ENCODE measurements at regions not wholly inside any gene's neighbourhood (a gene's known extent, or its start where the extent isn't known, plus 50 kb on each side); places are given as distances from the start of the nearest gene placed in this dataset.

- ChIA-PET CTCF (interaction anchor here (0.9 to 1.9 kb wide), 3 partner anchors 37 to 83 kb away, joined by 3 to 8 read pairs (median 6); no protein-coding TSS in a partner anchor), POLR2A (no interaction called here)
- Histone ChIP-seq H3K27me3 (ENCODE audit: control insufficient read depth in 2 of 2, insufficient read depth in 2 of 2, low read length in 2 of 2) (peaks cover 0 to 12% of the 10 kb centered on the region in 2 experiments), H3K79me2 (ENCODE audit: control insufficient read depth, insufficient read depth, low read length) (no peaks in the 10 kb centered on the region), H3K4me3 (replicated peaks in 1 of 3; ENCODE audit: insufficient read depth in 1 of 3, low read depth in 1 of 3, low read length in 3 of 3) (peak overlapping the region in 2 of 3 experiments; percentile 21 to 46), H3K9me1 (replicated peaks; ENCODE audit: control insufficient read depth, extremely low read depth, insufficient read depth, low read length) (no peaks in the 10 kb centered on the region), H3K4me2 (ENCODE audit: insufficient read depth, low read length) (peak overlapping the region; percentile 57), H4K20me1 (replicated peaks; ENCODE audit: control insufficient read depth, extremely low read depth, insufficient read depth, low read length) (no peaks in the 10 kb centered on the region), H2AFZ (ENCODE audit: low read depth, low read length) (peak overlapping the region; percentile 32), H3K9me3 (replicated peaks; ENCODE audit: control insufficient read depth, insufficient read depth, low read length) (no peaks in the 10 kb centered on the region), H3K36me3 (ENCODE audit: control insufficient read depth in 2 of 2, extremely low read depth in 1 of 2, insufficient read depth in 2 of 2, low read length in 2 of 2) (no peaks in the 10 kb centered on the region), H3K4me1 (ENCODE audit: control insufficient read depth, extremely low read depth, insufficient read depth, low read length) (peaks cover 16% of the 10 kb centered on the region), H3K9ac (replicated peaks; ENCODE audit: extremely low read depth, insufficient read depth, low read length) (no peak overlapping the region), H3K27ac (ENCODE audit: insufficient read depth, low read depth, low read length) (no peak overlapping the region)
- intact Hi-C loops (cut with micrococcal nuclease) (no loop called here), dilution Hi-C loops (cut with MboI; ENCODE audit: extremely low pct_ligation_motif_present, low sequenced_read_pairs) (no loop called here)
- FAIRE-seq (peak; percentile 77), DNase-seq (ENCODE audit: low read depth, low spot score) (peak; percentile 67)
- no TSS peak for BruUV-seq (replicated peaks)
- no peak for TF ChIP-seq CTCF (IDR thresholded peaks at IDR 0.05; ENCODE audit: extremely low read depth in 1 of 2, insufficient read depth in 1 of 2, low read depth in 1 of 2, low read length in 2 of 2)
- TF ChIP-seq JUN (IDR thresholded peaks at IDR 0.05; ENCODE audit: borderline replicate concordance, insufficient read depth, insufficient read length, low read depth): no peak
Observed at GRCh38 chr10:93199191-93199751, 125.6 kb downstream of the CYP26A1 start.

- FAIRE-seq: no peak
- CTCF ChIA-PET: no interaction called here
- intact Hi-C loops (cut with micrococcal nuclease) (no loop called here), dilution Hi-C loops (cut with MboI; ENCODE audit: extremely low pct_ligation_motif_present, low sequenced_read_pairs) (no loop called here)
- Histone ChIP-seq H3K9ac (replicated peaks; ENCODE audit: extremely low read depth, insufficient read depth, low read length) (no peak overlapping the region), H3K9me3 (replicated peaks; ENCODE audit: control insufficient read depth, insufficient read depth, low read length) (no peaks in the 10 kb centered on the region), H3K27me3 (ENCODE audit: control insufficient read depth in 2 of 2, insufficient read depth in 2 of 2, low read length in 2 of 2) (peaks cover 0 to 1% of the 10 kb centered on the region in 2 experiments), H4K20me1 (replicated peaks; ENCODE audit: control insufficient read depth, extremely low read depth, insufficient read depth, low read length) (no peaks in the 10 kb centered on the region), H3K27ac (ENCODE audit: insufficient read depth, low read depth, low read length) (no peak overlapping the region), H3K4me1 (ENCODE audit: control insufficient read depth, extremely low read depth, insufficient read depth, low read length) (no peaks in the 10 kb centered on the region), H3K4me3 (replicated peaks in 1 of 3; ENCODE audit: insufficient read depth in 1 of 3, low read depth in 1 of 3, low read length in 3 of 3) (no peak overlapping the region), H2AFZ (ENCODE audit: low read depth, low read length) (no peak overlapping the region), H3K79me2 (ENCODE audit: control insufficient read depth, insufficient read depth, low read length) (no peaks in the 10 kb centered on the region), H3K4me2 (ENCODE audit: insufficient read depth, low read length) (no peak overlapping the region), H3K36me3 (ENCODE audit: control insufficient read depth in 2 of 2, extremely low read depth in 1 of 2, insufficient read depth in 2 of 2, low read length in 2 of 2) (no peaks in the 10 kb centered on the region), H3K9me1 (replicated peaks; ENCODE audit: control insufficient read depth, extremely low read depth, insufficient read depth, low read length) (no peaks in the 10 kb centered on the region)
- TF ChIP-seq MYC (IDR thresholded peaks at IDR 0.05; ENCODE audit: low read depth, low read length): no peak
- TF ChIP-seq GATA2 (IDR thresholded peaks at IDR 0.05; ENCODE audit: insufficient read depth, insufficient read length, low read depth, low read length): no peak
- TF ChIP-seq MAX (IDR thresholded peaks at IDR 0.05; ENCODE audit: insufficient read depth, insufficient read length): no peak
- no peak for TF ChIP-seq POLR2AphosphoS5 (IDR thresholded peaks at IDR 0.05; ENCODE audit: insufficient read depth, low read depth, low read length)
- no peak for TF ChIP-seq JUN (IDR thresholded peaks at IDR 0.05; ENCODE audit: borderline replicate concordance, insufficient read depth, insufficient read length, low read depth)
- no peak for TF ChIP-seq FOS (IDR thresholded peaks at IDR 0.05; ENCODE audit: borderline replicate concordance, insufficient read depth, low read length)
- no peak for TF ChIP-seq CTCF (IDR thresholded peaks at IDR 0.05; ENCODE audit: extremely low read depth in 1 of 2, insufficient read depth in 1 of 2, low read depth in 1 of 2, low read length in 2 of 2)
- no peak for TF ChIP-seq EZH2 (IDR thresholded peaks at IDR 0.05; ENCODE audit: borderline replicate concordance, low read depth, low read length, severe bottlenecking)
- TF ChIP-seq POLR2A (IDR thresholded peaks at IDR 0.05; ENCODE audit: low read depth, low read length): no peak
- no TSS peak for BruUV-seq (replicated peaks)
- POLR2A ChIA-PET: no interaction called here
- DNase-seq (ENCODE audit: low read depth, low spot score): no peak
Observed at GRCh38 chr10:93204494-93205485, 131.1 kb downstream of the CYP26A1 start.
